ENCODE measurements at regions not wholly inside any gene's neighbourhood (a gene's known extent, or its start where the extent isn't known, plus 50 kb on each side); places are given as distances from the start of the nearest gene placed in this dataset.

- DNase-seq = no peak
Observed at GRCh38 chr6:5946701-5947100, 60.0 kb downstream of the NRN1 start.

- DNase-seq = no peak
Observed at GRCh38 chr6:5946181-5946580, 60.5 kb downstream of the NRN1 start.

- no peak for DNase-seq
Observed at GRCh38 chr6:5943591-5943990, 63.1 kb downstream of the NRN1 start.

- no peak for DNase-seq
Observed at GRCh38 chr6:5942591-5942990, 64.1 kb downstream of the NRN1 start.

- DNase-seq = no peak
Observed at GRCh38 chr6:5941188-5941587, 65.5 kb downstream of the NRN1 start.

DNA sequence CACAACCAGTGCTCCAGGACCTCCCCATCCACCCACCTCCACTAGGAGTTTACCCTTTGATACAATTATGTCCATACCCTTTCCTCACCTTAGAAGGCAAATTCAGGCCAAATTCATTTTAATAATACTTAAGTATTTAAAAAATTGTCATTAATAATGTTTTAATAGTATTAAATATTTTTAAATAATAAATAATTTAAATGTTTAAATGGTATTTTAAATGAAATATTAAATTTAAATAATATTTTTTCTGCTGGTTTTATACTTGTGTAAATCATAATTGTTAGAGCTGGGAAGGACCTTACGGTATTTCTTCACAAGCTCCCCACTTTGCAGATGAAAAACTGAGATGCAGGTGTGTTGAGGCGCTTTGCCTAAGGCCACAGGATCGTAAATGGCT is 67.8 kb downstream of the NRN1 start:
- no peak for DNase-seq

GRCh38 chr6:5937936-5938706 is 68.6 kb downstream of the NRN1 start:
- no peak for DNase-seq

- no peak for DNase-seq
Observed at GRCh38 chr6:5937169-5937909, 69.4 kb downstream of the NRN1 start.

- no peak for DNase-seq
Observed at GRCh38 chr6:5936631-5937030, 70.1 kb downstream of the NRN1 start.

GRCh38 chr6:5936140-5936539 is 70.6 kb downstream of the NRN1 start:
- DNase-seq = no peak

GRCh38 chr6:5930968-5931367 is 75.8 kb downstream of the NRN1 start:
- no peak for DNase-seq

- DNase-seq = no peak
Observed at GRCh38 chr6:5930143-5930770, 76.5 kb downstream of the NRN1 start.

- DNase-seq = no peak
Observed at GRCh38 chr6:5923840-5924239, 82.9 kb downstream of the NRN1 start.

GRCh38 chr6:5922230-5922629 is 84.5 kb downstream of the NRN1 start:
- DNase-seq = no peak

DNA sequence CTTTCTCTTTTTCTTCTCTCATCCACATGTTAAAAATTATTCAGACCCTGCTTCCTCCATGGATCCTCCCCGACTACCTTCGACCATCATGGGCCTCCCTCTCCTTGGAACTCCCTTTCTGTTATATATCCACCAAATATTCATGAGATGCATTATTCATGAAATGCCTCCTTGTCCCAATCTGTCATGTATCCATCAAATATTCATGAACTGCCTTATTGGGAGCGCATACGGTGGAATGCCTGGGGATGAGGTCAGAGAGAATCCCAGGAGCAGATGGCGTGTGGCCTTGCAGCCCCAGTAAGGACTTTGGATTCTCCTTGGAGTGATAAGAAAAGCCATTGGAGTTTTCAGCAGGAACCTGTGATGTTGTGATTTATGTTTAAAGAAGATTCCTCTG is 97.0 kb downstream of the NRN1 start:
- DNase-seq = no peak

GRCh38 chr6:5906842-5907241 is 99.9 kb downstream of the NRN1 start:
- no peak for DNase-seq

GRCh38 chr6:5906340-5906670 is 100.4 kb downstream of the NRN1 start:
- no peak for DNase-seq

GRCh38 chr6:5905431-5906339 is 101.0 kb downstream of the NRN1 start:
- DNase-seq = no peak

- no peak for DNase-seq
Observed at GRCh38 chr6:5904532-5904931, 102.2 kb downstream of the NRN1 start.

- no peak for DNase-seq
Observed at GRCh38 chr6:5899216-5900045, 107.3 kb downstream of the NRN1 start.

DNA sequence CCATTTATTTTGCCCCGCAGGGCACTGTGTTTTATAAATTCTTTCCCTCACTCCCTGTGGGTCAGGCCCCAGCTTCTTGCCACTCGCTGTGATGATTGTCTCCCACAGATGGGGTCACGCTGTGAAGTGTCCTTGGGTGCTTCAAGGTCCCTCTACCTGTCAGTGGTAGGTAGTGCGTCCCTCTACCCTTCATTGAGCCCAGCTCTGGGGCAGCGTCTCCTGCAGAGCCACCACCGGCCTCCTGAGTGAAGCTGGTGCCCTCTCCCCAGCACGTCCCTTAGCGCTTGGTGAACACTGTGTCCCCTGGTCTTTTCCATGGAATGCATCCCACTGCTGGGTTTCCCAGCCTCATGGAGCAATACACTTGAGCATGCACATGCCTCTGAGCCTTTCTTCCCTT is 108.2 kb downstream of the NRN1 start:
- DNase-seq = no peak

- DNase-seq = no peak
Observed at GRCh38 chr6:5898102-5898501, 108.6 kb downstream of the NRN1 start.

Data from DMS153 (cell line).